Stomach (tissue), 8 donors: ENCODE measurements at regions not wholly inside any gene's neighbourhood (a gene's known extent, or its start where the extent isn't known, plus 50 kb on each side); places are given as distances from the start of the nearest gene placed in this dataset.

Experiments
- DNase-seq, 2 donors: peaks; one replicate each; pipeline versions ENCODE4 v3.0.0 to v3.0.0-alpha.2; 2013 to 2019
- H3K27ac ChIP-seq, 5 donors: fragments of 200-600 bp in 4 of 5; sonication (generic) in 4 of 5; one replicate each; pipeline ENCODE4 v1.5.1; 2013 to 2019; ENCODE audit warnings: mild to moderate bottlenecking in 1 of 5, moderate library complexity in 1 of 5
- H3K27me3 ChIP-seq, 3 donors: fragments of 200-600 bp; sonication (generic); one replicate each; pipeline ENCODE4 v1.5.1; 2017 to 2019; ENCODE audit warnings: mixed run types in 1 of 3
- H3K36me3 ChIP-seq, 4 donors: fragments of 200-600 bp; sonication (generic); 1 replicate in 3 of 4; 2 replicates in 1 of 4; pipeline ENCODE4 v1.5.1; 2016 to 2019
- H3K4me1 ChIP-seq, 4 donors: fragments of 200-600 bp; sonication (generic); one replicate each; pipeline ENCODE4 v1.5.1; 2016 to 2019
- H3K4me3 ChIP-seq, 4 donors: fragments of 200-600 bp; sonication (generic) in 3 of 4; one replicate each; pipeline ENCODE4 v1.5.1; 2016 to 2019; ENCODE audit warnings: mild to moderate bottlenecking in 1 of 4
- H3K9me3 ChIP-seq, 4 donors: fragments of 200-600 bp; sonication (generic); one replicate each; pipeline ENCODE4 v1.5.1; 2016 to 2019
- CTCF ChIP-seq, 7 experiments: fragments of 450-650 bp in 4 of 7; fragments of 200-600 bp in 3 of 7; sonication (generic) in 3 of 7; IDR thresholded peaks; one replicate each; pipeline ENCODE4 v1.5.1; 2016 to 2019; ENCODE audit warnings: antibody characterized with exemption in 7 of 7, control low read depth in 2 of 7, mild to moderate bottlenecking in 1 of 7
- EP300 ChIP-seq: sonication (generic); formaldehyde crosslinking; IDR thresholded peaks from one replicate; pipeline ENCODE4 v1.6.1; 2017; ENCODE audit warnings: antibody characterized with exemption
- POLR2A ChIP-seq, 4 donors: fragments of 450-650 bp; IDR thresholded peaks; one replicate each; pipeline ENCODE4 v1.6.1; 2016; ENCODE audit warnings: antibody characterized with exemption in 4 of 4, control low read depth in 2 of 4, mild to moderate bottlenecking in 1 of 4, moderate library complexity in 1 of 4
- POLR2AphosphoS5 ChIP-seq, 3 donors: sonication (generic); formaldehyde crosslinking; IDR thresholded peaks; one replicate each; pipeline ENCODE4 v1.6.1; 2016; ENCODE audit warnings: antibody characterized with exemption in 3 of 3
- WGBS, 5 donors: extraction: QIAGEN DNeasy Blood & Tissue Kit in 3 of 5; methylation state at CpG; one replicate each; pipeline versions ENCODE4 v1.1.5 to v1.1.7; 2013 to 2018; 5-methylcytosine and 5-hydroxymethylcytosine counted together
- intact Hi-C: fragments of 100-400 bp; cut with DNase I; formaldehyde crosslinking; loops from one replicate; pipeline ENCODE4 v1.15.1; 2023; ENCODE audit warnings: low total_unique reads
- donor health status: healthy with polysubstance abuse.
- donor health status: Bipolar disorder and iron deficiency.
- donor health status: healthy.

- Histone ChIP-seq H3K4me3 (no peak overlapping the region), H3K27ac (no peak overlapping the region), H3K9me3 (peaks cover 0 to 5% (median 0%) of the 10 kb centered on the region in 4 donors), H3K4me1 (no peaks in the 10 kb centered on the region), H3K36me3 (no peaks in the 10 kb centered on the region), H3K27me3 (peaks cover 0 to 3% (median 0%) of the 10 kb centered on the region in 3 donors)
- intact Hi-C loops: no loop called here
- WGBS, 5 donors: 78 to 87% (median 83%) methylated on average over 4 to 7 of the region's 7 CpGs
- DNase-seq: no peak
- TF ChIP-seq EP300 (no peak), POLR2AphosphoS5 (IDR thresholded peaks at IDR 0.05) (no peak), POLR2A (IDR thresholded peaks at IDR 0.05) (no peak), CTCF (IDR thresholded peaks at IDR 0.05) (no peak)
Observed at GRCh38 chr2:120452131-120452530, 106.2 kb downstream of the INHBB start.

- 89 to 93% (median 91%) methylated on average over 13 of the region's 13 CpGs for WGBS, 5 donors
- H3K4me3 ChIP-seq: no peak overlapping the region
- H3K4me1 ChIP-seq: no peaks in the 10 kb centered on the region
- TF ChIP-seq EP300 (no peak), CTCF (IDR thresholded peaks at IDR 0.05) (no peak), POLR2A (IDR thresholded peaks at IDR 0.05) (no peak), POLR2AphosphoS5 (IDR thresholded peaks at IDR 0.05) (no peak)
- no peak overlapping the region for H3K27ac ChIP-seq
- peaks cover 0 to 3% (median 0%) of the 10 kb centered on the region in 3 donors for H3K27me3 ChIP-seq
- no peak for DNase-seq
- H3K9me3 ChIP-seq: peaks cover 0 to 14% (median 2%) of the 10 kb centered on the region in 4 donors
- intact Hi-C loops: no loop called here
- no peaks in the 10 kb centered on the region for H3K36me3 ChIP-seq
Observed at GRCh38 chr2:120452945-120453634, 107.2 kb downstream of the INHBB start.

GRCh38 chr2:120453635-120453998, 107.7 kb downstream of the INHBB start:
- WGBS, 5 donors: 84 to 95% (median 89%) methylated on average over 3 of the region's 3 CpGs
- Histone ChIP-seq H3K27ac (no peak overlapping the region), H3K27me3 (peaks cover 0 to 3% (median 0%) of the 10 kb centered on the region in 3 donors), H3K9me3 (peaks cover 0 to 18% (median 2%) of the 10 kb centered on the region in 4 donors), H3K4me1 (no peaks in the 10 kb centered on the region), H3K4me3 (no peak overlapping the region), H3K36me3 (no peaks in the 10 kb centered on the region)
- no peak for DNase-seq
- TF ChIP-seq CTCF (IDR thresholded peaks at IDR 0.05) (no peak), POLR2AphosphoS5 (IDR thresholded peaks at IDR 0.05) (no peak), POLR2A (IDR thresholded peaks at IDR 0.05) (no peak), EP300 (no peak)
- intact Hi-C loops: no loop called here

- Histone ChIP-seq H3K27ac (no peak overlapping the region), H3K9me3 (peaks cover 0 to 21% (median 2%) of the 10 kb centered on the region in 4 donors), H3K4me1 (no peaks in the 10 kb centered on the region), H3K4me3 (no peak overlapping the region), H3K27me3 (no peaks in the 10 kb centered on the region), H3K36me3 (no peaks in the 10 kb centered on the region)
- WGBS, 5 donors: 71 to 77% (median 74%) methylated on average over 12 of the region's 12 CpGs
- intact Hi-C loops: no loop called here
- DNase-seq: no peak
- no peak for TF ChIP-seq EP300
Observed at GRCh38 chr2:120454654-120455385, 108.9 kb downstream of the INHBB start.

GRCh38 chr2:120455390-120455789, 109.5 kb downstream of the INHBB start:
- Histone ChIP-seq H3K36me3 (no peaks in the 10 kb centered on the region), H3K9me3 (peaks cover 0 to 21% (median 2%) of the 10 kb centered on the region in 4 donors), H3K4me3 (no peak overlapping the region), H3K4me1 (no peaks in the 10 kb centered on the region), H3K27me3 (no peaks in the 10 kb centered on the region), H3K27ac (no peak overlapping the region)
- no peak for DNase-seq
- TF ChIP-seq POLR2AphosphoS5 (IDR thresholded peaks at IDR 0.05): no peak
- TF ChIP-seq EP300: no peak
- TF ChIP-seq CTCF (IDR thresholded peaks at IDR 0.05): no peak
- no peak for TF ChIP-seq POLR2A (IDR thresholded peaks at IDR 0.05)
- 47 to 80% (median 73%) methylated on average over 1 of the region's 1 CpG for WGBS, 5 donors
- intact Hi-C loops: no loop called here
